Skeletal muscle satellite cell (primary cell): ENCODE measurements at regions not wholly inside any gene's neighbourhood (a gene's known extent, or its start where the extent isn't known, plus 50 kb on each side); places are given as distances from the start of the nearest gene placed in this dataset.

Source experiments
- H3K27me3 ChIP-seq: 2 replicates; pipeline ENCODE4 v1.7.0; 2013; ENCODE audit warnings: low read length; ENCODE audit not compliant: control insufficient read depth, insufficient read depth
- H3K36me3 ChIP-seq: 2 replicates; pipeline ENCODE4 v1.7.0; 2013; ENCODE audit warnings: mild to moderate bottlenecking, control low read depth, low read length; ENCODE audit not compliant: insufficient read depth
- H3K4me1 ChIP-seq: 2 replicates; pipeline ENCODE4 v1.7.0; 2013; ENCODE audit warnings: low read length; ENCODE audit not compliant: control insufficient read depth, insufficient read depth
- H3K4me2 ChIP-seq: 2 replicates; pipeline ENCODE4 v1.7.0; 2013; ENCODE audit warnings: mild to moderate bottlenecking, low read length
- H3K4me3 ChIP-seq: 2 replicates; pipeline ENCODE4 v1.7.0; 2013; ENCODE audit warnings: low read length
- H3K9ac ChIP-seq: 2 replicates; pipeline ENCODE4 v1.7.0; 2013; ENCODE audit warnings: mild to moderate bottlenecking, low read depth, low read length, moderate library complexity
- H3K9me3 ChIP-seq: replicated peaks from 2 replicates; pipeline ENCODE4 v1.7.0; 2013; ENCODE audit warnings: mild to moderate bottlenecking, control low read depth, low read length

- no peaks in the 10 kb centered on the region for H3K9me3 ChIP-seq
- H3K4me3 ChIP-seq: no peak overlapping the region
- H3K4me1 ChIP-seq: no peaks in the 10 kb centered on the region
- no peak overlapping the region for H3K4me2 ChIP-seq
- H3K36me3 ChIP-seq: no peaks in the 10 kb centered on the region
- no peak overlapping the region for H3K9ac ChIP-seq
- no peaks in the 10 kb centered on the region for H3K27me3 ChIP-seq
Measured at GRCh38 chr15:36498916-36499315, 80.5 kb upstream of the CDIN1 start.

GRCh38 chr15:36499412-36500389, 79.7 kb upstream of the CDIN1 start:
- no peaks in the 10 kb centered on the region for H3K36me3 ChIP-seq
- no peak overlapping the region for H3K4me2 ChIP-seq
- no peaks in the 10 kb centered on the region for H3K27me3 ChIP-seq
- H3K9ac ChIP-seq: no peak overlapping the region
- no peak overlapping the region for H3K4me3 ChIP-seq
- H3K9me3 ChIP-seq: no peaks in the 10 kb centered on the region
- no peaks in the 10 kb centered on the region for H3K4me1 ChIP-seq

- Histone ChIP-seq H3K4me3 (no peak overlapping the region), H3K36me3 (no peaks in the 10 kb centered on the region), H3K27me3 (no peaks in the 10 kb centered on the region), H3K4me1 (no peaks in the 10 kb centered on the region), H3K9me3 (no peaks in the 10 kb centered on the region), H3K9ac (no peak overlapping the region), H3K4me2 (no peak overlapping the region)
Measured at GRCh38 chr15:36501063-36501678, 78.3 kb upstream of the CDIN1 start.

GRCh38 chr15:36502509-36502908, 76.9 kb upstream of the CDIN1 start:
- no peaks in the 10 kb centered on the region for H3K27me3 ChIP-seq
- no peak overlapping the region for H3K4me3 ChIP-seq
- H3K4me1 ChIP-seq: no peaks in the 10 kb centered on the region
- H3K9me3 ChIP-seq: no peaks in the 10 kb centered on the region
- H3K4me2 ChIP-seq: no peak overlapping the region
- H3K36me3 ChIP-seq: no peaks in the 10 kb centered on the region
- no peak overlapping the region for H3K9ac ChIP-seq

GRCh38 chr15:36506733-36507356, 72.6 kb upstream of the CDIN1 start:
- peaks cover 11% of the 10 kb centered on the region for H3K27me3 ChIP-seq
- H3K9me3 ChIP-seq: no peaks in the 10 kb centered on the region
- no peaks in the 10 kb centered on the region for H3K36me3 ChIP-seq
- H3K9ac ChIP-seq: no peak overlapping the region
- H3K4me1 ChIP-seq: no peaks in the 10 kb centered on the region
- no peak overlapping the region for H3K4me3 ChIP-seq
- no peak overlapping the region for H3K4me2 ChIP-seq

GRCh38 chr15:36507458-36507857, 72.0 kb upstream of the CDIN1 start:
- Histone ChIP-seq H3K9ac (no peak overlapping the region), H3K27me3 (peaks cover 11% of the 10 kb centered on the region), H3K4me3 (no peak overlapping the region), H3K36me3 (no peaks in the 10 kb centered on the region), H3K4me2 (no peak overlapping the region), H3K9me3 (no peaks in the 10 kb centered on the region), H3K4me1 (no peaks in the 10 kb centered on the region)

DNA sequence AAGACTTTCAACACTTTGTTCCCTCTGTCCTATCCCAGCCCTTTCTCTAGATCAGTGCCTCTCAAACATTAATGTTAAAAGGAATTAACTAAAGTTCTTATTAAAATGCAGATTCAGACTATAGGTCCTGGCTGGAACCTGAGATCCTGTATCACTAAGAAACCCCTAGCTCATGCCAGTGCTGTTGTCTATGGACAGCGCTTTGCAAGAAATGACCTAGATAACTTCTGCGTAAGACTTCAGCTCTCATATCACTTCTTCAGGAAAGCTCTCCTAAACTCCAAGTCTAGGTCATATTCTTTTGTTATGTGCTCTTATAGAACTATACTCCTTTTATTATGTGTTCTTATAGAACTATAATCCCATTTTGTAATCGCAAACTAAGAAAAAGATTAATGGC, 67.8 kb upstream of the CDIN1 start:
- H3K4me2 ChIP-seq: no peak overlapping the region
- H3K9me3 ChIP-seq: no peaks in the 10 kb centered on the region
- H3K27me3 ChIP-seq: peaks cover 11% of the 10 kb centered on the region
- H3K9ac ChIP-seq: no peak overlapping the region
- H3K4me3 ChIP-seq: no peak overlapping the region
- no peaks in the 10 kb centered on the region for H3K4me1 ChIP-seq
- no peaks in the 10 kb centered on the region for H3K36me3 ChIP-seq

DNA sequence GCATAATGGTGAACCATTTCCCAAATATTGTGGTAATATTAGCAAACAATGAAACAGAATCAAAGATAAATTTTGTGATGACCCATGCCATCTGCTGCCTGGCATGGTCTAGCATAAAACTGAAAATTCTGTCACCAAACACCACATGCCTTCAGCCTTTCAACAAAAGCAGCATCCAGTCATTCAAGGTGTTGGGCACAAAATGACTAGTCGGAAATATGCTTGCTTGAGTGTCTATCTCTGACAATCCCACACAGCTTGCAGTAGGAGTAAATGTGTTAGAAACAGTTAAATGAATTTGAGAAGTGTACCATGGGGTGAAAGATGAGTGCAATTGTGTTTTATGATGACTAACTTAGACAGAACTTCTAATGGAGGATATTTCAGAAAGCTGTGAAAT, 61.7 kb upstream of the CDIN1 start:
- no peak overlapping the region for H3K9ac ChIP-seq
- H3K4me3 ChIP-seq: no peak overlapping the region
- H3K4me1 ChIP-seq: no peaks in the 10 kb centered on the region
- H3K4me2 ChIP-seq: no peak overlapping the region
- H3K9me3 ChIP-seq: no peaks in the 10 kb centered on the region
- peaks cover 3% of the 10 kb centered on the region for H3K27me3 ChIP-seq
- H3K36me3 ChIP-seq: no peaks in the 10 kb centered on the region

GRCh38 chr15:36519067-36519466, 60.4 kb upstream of the CDIN1 start:
- Histone ChIP-seq H3K9me3 (no peaks in the 10 kb centered on the region), H3K4me2 (no peak overlapping the region), H3K9ac (no peak overlapping the region), H3K4me1 (no peaks in the 10 kb centered on the region), H3K4me3 (no peak overlapping the region), H3K36me3 (no peaks in the 10 kb centered on the region), H3K27me3 (peaks cover 3% of the 10 kb centered on the region)

- no peaks in the 10 kb centered on the region for H3K36me3 ChIP-seq
Measured at GRCh38 chr15:36525430-36525829, 54.0 kb upstream of the CDIN1 start.

GRCh38 chr15:36527235-36528162, 51.9 kb upstream of the CDIN1 start:
- Histone ChIP-seq H3K27me3 (peaks cover 8% of the 10 kb centered on the region), H3K4me3 (no peak overlapping the region), H3K4me1 (no peaks in the 10 kb centered on the region), H3K4me2 (no peak overlapping the region), H3K9ac (no peak overlapping the region), H3K9me3 (no peaks in the 10 kb centered on the region), H3K36me3 (no peaks in the 10 kb centered on the region)

More at GRCh38 chr15:36525430-36525829, 54.0 kb upstream of the CDIN1 start:
- H3K4me1 ChIP-seq: no peaks in the 10 kb centered on the region
- no peak overlapping the region for H3K4me2 ChIP-seq
- peaks cover 8% of the 10 kb centered on the region for H3K27me3 ChIP-seq
- no peak overlapping the region for H3K9ac ChIP-seq
- no peaks in the 10 kb centered on the region for H3K9me3 ChIP-seq
- H3K4me3 ChIP-seq: no peak overlapping the region
